Endodermal cell (in vitro differentiated cells): ENCODE measurements at regions not wholly inside any gene's neighbourhood (a gene's known extent, or its start where the extent isn't known, plus 50 kb on each side); places are given as distances from the start of the nearest gene placed in this dataset.

Source experiments
- DNase-seq: peaks from one replicate; pipeline ENCODE4 v3.0.0-alpha.2; 2017
- H3K27ac ChIP-seq: 2 replicates; pipeline ENCODE4 v1.5.1; 2013; ENCODE audit warnings: mild to moderate bottlenecking, low read depth, low read length, moderate library complexity
- H3K27me3 ChIP-seq: 2 replicates; pipeline ENCODE4 v1.6.1; 2013; ENCODE audit warnings: mild to moderate bottlenecking, low read length, moderate library complexity; ENCODE audit not compliant: insufficient read depth, control insufficient read depth, poor library complexity, severe bottlenecking
- H3K36me3 ChIP-seq: 2 replicates; pipeline ENCODE4 v1.7.0; 2013; ENCODE audit warnings: mild to moderate bottlenecking, low read length, moderate library complexity; ENCODE audit not compliant: control insufficient read depth, insufficient read depth
- H3K4me1 ChIP-seq: one replicate; pipeline ENCODE4 v1.7.0; 2013; ENCODE audit warnings: low read length; ENCODE audit not compliant: control insufficient read depth, insufficient read depth
- H3K4me3 ChIP-seq: 2 replicates; pipeline ENCODE4 v1.5.1; 2013; ENCODE audit warnings: mild to moderate bottlenecking, low read length, moderate library complexity
- H3K9ac ChIP-seq: 2 replicates; pipeline ENCODE4 v1.6.1; 2013; ENCODE audit warnings: mild to moderate bottlenecking, low read length, moderate library complexity; ENCODE audit not compliant: poor library complexity, severe bottlenecking; ENCODE audit errors: extremely low read depth
- H3K9me3 ChIP-seq: 2 replicates; pipeline ENCODE4 v1.6.1; 2013; ENCODE audit warnings: mild to moderate bottlenecking, low read length, moderate library complexity; ENCODE audit not compliant: control insufficient read depth
- H3K27ac Mint-ChIP-seq: 2 replicates; pipeline ENCODE4 v1.8.0; 2020; ENCODE audit warnings: mixed read lengths
- H3K27me3 Mint-ChIP-seq: 2 replicates; pipeline ENCODE4 v1.8.0; 2021; ENCODE audit warnings: mild to moderate bottlenecking, mixed read lengths; ENCODE audit not compliant: insufficient read depth
- H3K36me3 Mint-ChIP-seq: 2 replicates; pipeline ENCODE4 v1.8.0; 2020; ENCODE audit warnings: low read depth, mixed read lengths
- H3K4me1 Mint-ChIP-seq: 2 replicates; pipeline ENCODE4 v1.8.0; 2020; ENCODE audit warnings: mixed read lengths
- H3K4me3 Mint-ChIP-seq: 2 replicates; pipeline ENCODE4 v1.8.0; 2020; ENCODE audit warnings: mild to moderate bottlenecking, moderate library complexity, mixed read lengths
- H3K9me3 Mint-ChIP-seq: 2 replicates; pipeline ENCODE4 v1.8.0; 2020; ENCODE audit warnings: mild to moderate bottlenecking, mixed read lengths
- CTCF ChIP-seq: fragments of 200-600 bp; sonication (generic); conservative IDR thresholded peaks from 2 replicates; pipeline ENCODE4 v1.5.0; 2021; ENCODE audit warnings: antibody characterized with exemption, mild to moderate bottlenecking
- WGBS, 2 experiments: methylation state at CpG; one replicate each; pipeline versions ENCODE4 v1.1.5 to v1.1.7; 2013; ENCODE audit warnings: missing lambda C conversion rate in 2 of 2, mixed read lengths in 1 of 2; ENCODE audit not compliant: insufficient coverage in 1 of 2, insufficient read length in 1 of 2; 5-methylcytosine and 5-hydroxymethylcytosine counted together

DNA sequence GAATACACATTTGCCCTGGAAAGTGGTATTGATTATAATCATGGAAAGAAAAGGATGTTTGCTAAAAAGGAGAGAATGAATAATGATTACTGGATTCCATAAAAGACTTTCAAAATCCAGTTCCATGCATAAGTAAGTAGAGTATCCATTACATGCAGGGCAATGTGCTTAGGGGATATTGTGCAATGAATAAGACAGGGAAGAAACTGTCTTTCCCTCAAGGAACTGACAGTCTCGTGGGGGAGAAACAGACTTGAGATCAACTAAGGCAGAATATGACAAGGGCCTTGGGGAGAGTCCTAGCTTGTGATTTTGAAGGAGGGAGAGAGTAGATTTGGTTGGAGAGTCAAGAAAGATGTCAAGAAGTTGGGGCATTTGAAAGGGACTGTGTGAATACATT is 130.6 kb downstream of the SPP2 start:
- Mint-ChIP-seq H3K4me1 (peaks cover 12% of the 10 kb centered on the region), H3K4me3 (no peak overlapping the region), H3K27ac (no peak overlapping the region), H3K27me3 (peaks cover 4% of the 10 kb centered on the region), H3K36me3 (no peaks in the 10 kb centered on the region), H3K9me3 (no peaks in the 10 kb centered on the region)
- WGBS, 2 experiments, result 80 to 100% methylated on average over 1 of the region's 1 CpG
- no peak for TF ChIP-seq CTCF
- no peak overlapping the region for H3K9ac ChIP-seq
- no peaks in the 10 kb centered on the region for H3K9me3 ChIP-seq
- H3K27ac ChIP-seq, result no peak overlapping the region
- no peaks in the 10 kb centered on the region for H3K36me3 ChIP-seq
- no peak for DNase-seq
- no peaks in the 10 kb centered on the region for H3K27me3 ChIP-seq
- no peak overlapping the region for H3K4me3 ChIP-seq
- H3K4me1 ChIP-seq, result no peaks in the 10 kb centered on the region

GRCh38 chr2:234179031-234179363 is 128.5 kb downstream of the SPP2 start:
- WGBS, 2 experiments, result 88 to 92% methylated on average over 2 to 6 of the region's 6 CpGs
- Histone ChIP-seq H3K9me3 (no peaks in the 10 kb centered on the region), H3K36me3 (no peaks in the 10 kb centered on the region), H3K4me1 (no peaks in the 10 kb centered on the region), H3K4me3 (no peak overlapping the region), H3K27ac (no peak overlapping the region), H3K27me3 (no peaks in the 10 kb centered on the region), H3K9ac (no peak overlapping the region)
- Mint-ChIP-seq H3K9me3 (no peaks in the 10 kb centered on the region), H3K4me3 (no peak overlapping the region), H3K4me1 (peaks cover 12% of the 10 kb centered on the region), H3K27ac (no peak overlapping the region), H3K27me3 (peaks cover 2% of the 10 kb centered on the region), H3K36me3 (no peaks in the 10 kb centered on the region)
- DNase-seq, result no peak
- TF ChIP-seq CTCF, result no peak

DNA sequence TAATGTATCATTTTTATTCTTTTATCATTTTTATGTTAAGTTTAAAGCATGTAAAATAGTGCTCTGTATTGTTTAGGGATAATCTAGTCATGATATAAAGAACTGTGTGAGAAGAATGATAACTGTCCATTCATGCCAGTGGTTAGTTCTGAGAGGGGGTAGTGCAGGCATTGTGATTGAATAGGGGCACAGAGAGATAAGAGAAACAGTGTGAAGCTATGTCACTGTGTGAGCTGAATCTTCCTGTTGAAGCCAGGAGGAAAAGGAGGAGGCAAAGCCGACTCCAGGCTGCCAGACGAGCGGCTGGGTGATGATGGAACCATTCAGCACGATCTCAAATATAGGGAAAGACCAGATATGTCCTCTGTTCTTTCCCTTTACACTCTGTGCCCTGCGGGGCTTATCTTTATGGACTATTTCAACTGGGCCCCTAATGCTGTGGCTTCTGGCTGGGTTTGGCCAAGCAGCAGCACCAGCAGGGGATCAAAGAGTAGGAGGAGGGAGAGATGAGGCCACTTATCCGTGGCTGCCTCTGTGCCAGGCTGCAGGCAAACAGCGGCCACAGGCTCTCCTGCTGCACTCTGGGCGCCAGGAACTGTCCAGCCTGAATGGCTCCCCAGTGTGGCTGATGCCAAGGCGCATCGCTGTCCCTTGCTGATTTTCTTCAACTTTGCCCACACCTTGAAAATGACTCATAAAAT is 128.0 kb downstream of the SPP2 start:
- Histone ChIP-seq H3K27me3 (no peaks in the 10 kb centered on the region), H3K4me1 (no peaks in the 10 kb centered on the region), H3K9me3 (no peaks in the 10 kb centered on the region), H3K4me3 (no peak overlapping the region), H3K9ac (no peak overlapping the region), H3K36me3 (no peaks in the 10 kb centered on the region), H3K27ac (no peak overlapping the region)
- Mint-ChIP-seq H3K4me3 (no peak overlapping the region), H3K27me3 (peaks cover under 1% of the 10 kb centered on the region), H3K4me1 (peaks cover 12% of the 10 kb centered on the region), H3K27ac (no peak overlapping the region), H3K36me3 (no peaks in the 10 kb centered on the region), H3K9me3 (no peaks in the 10 kb centered on the region)
- WGBS, 2 experiments, result 70 to 82% methylated on average over 4 to 10 of the region's 10 CpGs
- no peak for TF ChIP-seq CTCF
- peak; percentile 65 for DNase-seq
